GM19324 (cell line): ENCODE measurements at regions not wholly inside any gene's neighbourhood (a gene's known extent, or its start where the extent isn't known, plus 50 kb on each side); places are given as distances from the start of the nearest gene placed in this dataset.
A peak's percentile ranks its signal among the peaks of the same experiment; 100 is the strongest.
"Not testable (repeated sequence)": the region's sequence is repeated elsewhere in the genome, so short reads cannot be mapped to it uniquely, and the experiment has no call there.

Experiments used
- ATAC-seq: cut with Tn5 transposase; IDR thresholded peaks from one replicate; pipeline ENCODE4 v1.9.1; 2021; ENCODE audit warnings: mild to moderate bottlenecking, moderate library complexity; ENCODE audit not compliant: unreplicated experiment, low FRiP score

GRCh38 chr12:88922816-88923215 is 342.5 kb upstream of the KITLG start:
- no peak for ATAC-seq

- ATAC-seq = no peak
Measured at GRCh38 chr12:88921890-88922532, 341.7 kb upstream of the KITLG start.

- no peak for ATAC-seq
Measured at GRCh38 chr12:88921434-88921833, 341.2 kb upstream of the KITLG start.

GRCh38 chr12:88918161-88918560 is 337.9 kb upstream of the KITLG start:
- no peak for ATAC-seq

GRCh38 chr12:88914967-88915366 is 334.7 kb upstream of the KITLG start:
- no peak for ATAC-seq

GRCh38 chr12:88909510-88909909 is 329.2 kb upstream of the KITLG start:
- ATAC-seq = no peak

- ATAC-seq = no peak
Measured at GRCh38 chr12:88908345-88908744, 328.1 kb upstream of the KITLG start.

GRCh38 chr12:88904705-88905104 is 324.4 kb upstream of the KITLG start:
- no peak for ATAC-seq

GRCh38 chr12:88903333-88903732 is 323.1 kb upstream of the KITLG start:
- peak; percentile 50 for ATAC-seq

- ATAC-seq = no peak
Measured at GRCh38 chr12:88897723-88898122, 317.5 kb upstream of the KITLG start.

GRCh38 chr12:88896958-88897357 is 316.7 kb upstream of the KITLG start:
- no peak for ATAC-seq

GRCh38 chr12:88895634-88896033 is 315.4 kb upstream of the KITLG start:
- ATAC-seq = no peak

GRCh38 chr12:88893801-88894200 is 313.5 kb upstream of the KITLG start:
- no peak for ATAC-seq

GRCh38 chr12:88891434-88891833 is 311.2 kb upstream of the KITLG start:
- ATAC-seq = not testable (repeated sequence)

- no peak for ATAC-seq
Measured at GRCh38 chr12:88889326-88890110, 309.2 kb upstream of the KITLG start.

GRCh38 chr12:88884600-88884999 is 304.3 kb upstream of the KITLG start:
- ATAC-seq = peak; percentile 93

- ATAC-seq = no peak
Measured at GRCh38 chr12:88882662-88883061, 302.4 kb upstream of the KITLG start.

- ATAC-seq = no peak
Measured at GRCh38 chr12:88880051-88880450, 299.8 kb upstream of the KITLG start.

- no peak for ATAC-seq
Measured at GRCh38 chr12:88878295-88878694, 298.0 kb upstream of the KITLG start.

- no peak for ATAC-seq
Measured at GRCh38 chr12:88876857-88877256, 296.6 kb upstream of the KITLG start.

- no peak for ATAC-seq
Measured at GRCh38 chr12:88870000-88870737, 289.9 kb upstream of the KITLG start.
